Stimulated activated naive CD8-positive, alpha-beta T cell treated with anti-CD3 and anti-CD28 coated beads, Interleukin-15, amount 100 ng/mL, for 72 hours (primary cell): ENCODE measurements at regions not wholly inside any gene's neighbourhood (a gene's known extent, or its start where the extent isn't known, plus 50 kb on each side); places are given as distances from the start of the nearest gene placed in this dataset.
"Not testable (repeated sequence)": the region's sequence is repeated elsewhere in the genome, so short reads cannot be mapped to it uniquely, and the experiment has no call there.

Source experiments
- ATAC-seq: fragments of 150-1000 bp; cut with Tn5 transposase; 2 replicates; pipeline ENCODE4 v1.10.0; 2021; ENCODE audit warnings: mild to moderate bottlenecking, moderate library complexity
- DNase-seq, 2 donors: peaks; one replicate each; pipeline ENCODE4 v3.0.0; 2021 to 2022
- H3K27ac Mint-ChIP-seq, 2 donors: one replicate each; pipeline ENCODE4 v1.8.0; 2022; ENCODE audit warnings: mild to moderate bottlenecking in 2 of 2, mixed read lengths in 2 of 2, moderate library complexity in 2 of 2
- H3K27me3 Mint-ChIP-seq: one replicate; pipeline ENCODE4 v1.8.0; 2022; ENCODE audit warnings: mixed read lengths
- H3K4me1 Mint-ChIP-seq: one replicate; pipeline ENCODE4 v1.8.0; 2022; ENCODE audit warnings: mild to moderate bottlenecking, mixed read lengths
- H3K4me3 Mint-ChIP-seq, 2 donors: one replicate each; pipeline ENCODE4 v1.8.0; 2022; ENCODE audit warnings: mild to moderate bottlenecking in 2 of 2, mixed read lengths in 2 of 2, moderate library complexity in 1 of 2
- H3K9me3 Mint-ChIP-seq, 2 donors: one replicate each; pipeline ENCODE4 v1.8.0; 2022; ENCODE audit warnings: mixed read lengths in 2 of 2

GRCh38 chr15:62639432-62639831, 403.1 kb upstream of the TPM1 start:
- no peak for DNase-seq
- Mint-ChIP-seq H3K4me3 (no peak overlapping the region), H3K4me1 (no peaks in the 10 kb centered on the region), H3K9me3 (no peaks in the 10 kb centered on the region), H3K27ac (no peak overlapping the region), H3K27me3 (peaks cover 8% of the 10 kb centered on the region)
- no peak for ATAC-seq

GRCh38 chr15:62639906-62640605, 402.5 kb upstream of the TPM1 start:
- no peak overlapping the region for H3K27ac Mint-ChIP-seq
- H3K27me3 Mint-ChIP-seq = peaks cover 8% of the 10 kb centered on the region
- ATAC-seq = no peak
- H3K9me3 Mint-ChIP-seq = no peaks in the 10 kb centered on the region
- H3K4me3 Mint-ChIP-seq = no peak overlapping the region
- no peak for DNase-seq
- H3K4me1 Mint-ChIP-seq = no peaks in the 10 kb centered on the region

- Mint-ChIP-seq H3K27ac (peak overlapping the region in 1 of 2 donors; percentile 16), H3K4me1 (no peaks in the 10 kb centered on the region), H3K9me3 (no peaks in the 10 kb centered on the region), H3K27me3 (peaks cover 8% of the 10 kb centered on the region), H3K4me3 (no peak overlapping the region)
- DNase-seq = no peak
- ATAC-seq = no peak
Observed at GRCh38 chr15:62641825-62642224, 400.7 kb upstream of the TPM1 start.

- Mint-ChIP-seq H3K4me1 (no peaks in the 10 kb centered on the region), H3K27me3 (no peaks in the 10 kb centered on the region), H3K27ac (no peak overlapping the region), H3K9me3 (no peaks in the 10 kb centered on the region), H3K4me3 (no peak overlapping the region)
- no peak for ATAC-seq
- no peak for DNase-seq
Observed at GRCh38 chr15:62643572-62643971, 399.0 kb upstream of the TPM1 start.

GRCh38 chr15:62644216-62644888, 398.2 kb upstream of the TPM1 start:
- ATAC-seq (no peak), DNase-seq (no peak)
- no peaks in the 10 kb centered on the region for H3K27me3 Mint-ChIP-seq
- H3K9me3 Mint-ChIP-seq = no peaks in the 10 kb centered on the region
- H3K27ac Mint-ChIP-seq = peak overlapping the region in 1 of 2 donors; percentile 7
- no peaks in the 10 kb centered on the region for H3K4me1 Mint-ChIP-seq
- no peak overlapping the region for H3K4me3 Mint-ChIP-seq

- no peaks in the 10 kb centered on the region for H3K27me3 Mint-ChIP-seq
Observed at GRCh38 chr15:62644889-62645742, 397.4 kb upstream of the TPM1 start.

GRCh38 chr15:62647202-62647842, 395.2 kb upstream of the TPM1 start:
- ATAC-seq = no peak
- Mint-ChIP-seq H3K4me3 (no peak overlapping the region), H3K27ac (peak overlapping the region; percentile 21 to 55), H3K27me3 (no peaks in the 10 kb centered on the region), H3K9me3 (no peaks in the 10 kb centered on the region), H3K4me1 (no peaks in the 10 kb centered on the region)
- DNase-seq = no peak

More at GRCh38 chr15:62644889-62645742, 397.4 kb upstream of the TPM1 start:
- no peak for DNase-seq
- H3K4me1 Mint-ChIP-seq = no peaks in the 10 kb centered on the region
- no peaks in the 10 kb centered on the region for H3K9me3 Mint-ChIP-seq
- no peak for ATAC-seq
- peak overlapping the region in 1 of 2 donors; percentile 59 for H3K27ac Mint-ChIP-seq
- no peak overlapping the region for H3K4me3 Mint-ChIP-seq

- Mint-ChIP-seq H3K27ac (no peak overlapping the region), H3K4me3 (no peak overlapping the region), H3K9me3 (no peaks in the 10 kb centered on the region), H3K4me1 (no peaks in the 10 kb centered on the region), H3K27me3 (no peaks in the 10 kb centered on the region)
- ATAC-seq = no peak
- DNase-seq = no peak
Observed at GRCh38 chr15:62647843-62648505, 394.6 kb upstream of the TPM1 start.

- no peaks in the 10 kb centered on the region for H3K9me3 Mint-ChIP-seq
- ATAC-seq (no peak), DNase-seq (no peak)
- no peaks in the 10 kb centered on the region for H3K4me1 Mint-ChIP-seq
- H3K4me3 Mint-ChIP-seq = no peak overlapping the region
- no peaks in the 10 kb centered on the region for H3K27me3 Mint-ChIP-seq
- H3K27ac Mint-ChIP-seq = no peak overlapping the region
Observed at GRCh38 chr15:62648954-62649353, 393.6 kb upstream of the TPM1 start.

GRCh38 chr15:62649793-62650420, 392.6 kb upstream of the TPM1 start:
- Mint-ChIP-seq H3K4me3 (no peak overlapping the region), H3K27me3 (no peaks in the 10 kb centered on the region), H3K27ac (no peak overlapping the region), H3K9me3 (no peaks in the 10 kb centered on the region), H3K4me1 (no peaks in the 10 kb centered on the region)
- ATAC-seq (no peak), DNase-seq (no peak)

- Mint-ChIP-seq H3K27ac (peak overlapping the region in 1 of 2 donors; percentile 82), H3K27me3 (no peaks in the 10 kb centered on the region), H3K9me3 (no peaks in the 10 kb centered on the region), H3K4me3 (no peak overlapping the region), H3K4me1 (no peaks in the 10 kb centered on the region)
- no peak for ATAC-seq
- DNase-seq = no peak
Observed at GRCh38 chr15:62653122-62653521, 389.4 kb upstream of the TPM1 start.

- ATAC-seq = no peak
- no peak for DNase-seq
- Mint-ChIP-seq H3K4me3 (no peak overlapping the region), H3K27ac (no peak overlapping the region), H3K27me3 (no peaks in the 10 kb centered on the region), H3K9me3 (no peaks in the 10 kb centered on the region), H3K4me1 (no peaks in the 10 kb centered on the region)
Observed at GRCh38 chr15:62656071-62656470, 386.5 kb upstream of the TPM1 start.

- H3K9me3 Mint-ChIP-seq, ATAC-seq, H3K4me1 Mint-ChIP-seq, H3K4me3 Mint-ChIP-seq, DNase-seq, H3K27me3 Mint-ChIP-seq, H3K27ac Mint-ChIP-seq: not testable (repeated sequence)
Observed at GRCh38 chr15:62657501-62657900, 385.0 kb upstream of the TPM1 start.

- H3K4me3 Mint-ChIP-seq = no peak overlapping the region
- no peaks in the 10 kb centered on the region for H3K4me1 Mint-ChIP-seq
- no peaks in the 10 kb centered on the region for H3K9me3 Mint-ChIP-seq
- H3K27ac Mint-ChIP-seq = no peak overlapping the region
- H3K27me3 Mint-ChIP-seq = no peaks in the 10 kb centered on the region
- no peak for DNase-seq
- no peak for ATAC-seq
Observed at GRCh38 chr15:62658498-62658897, 384.0 kb upstream of the TPM1 start.

- H3K27me3 Mint-ChIP-seq = no peaks in the 10 kb centered on the region
- H3K4me3 Mint-ChIP-seq = no peak overlapping the region
- H3K4me1 Mint-ChIP-seq = no peaks in the 10 kb centered on the region
- no peaks in the 10 kb centered on the region for H3K9me3 Mint-ChIP-seq
- H3K27ac Mint-ChIP-seq = no peak overlapping the region
- ATAC-seq (no peak), DNase-seq (no peak)
Observed at GRCh38 chr15:62663547-62663946, 379.0 kb upstream of the TPM1 start.
